Hepatic stellate cell (primary cell): ENCODE measurements at regions not wholly inside any gene's neighbourhood (a gene's known extent, or its start where the extent isn't known, plus 50 kb on each side); places are given as distances from the start of the nearest gene placed in this dataset.
"Not testable (repeated sequence)": the region's sequence is repeated elsewhere in the genome, so short reads cannot be mapped to it uniquely, and the experiment has no call there.

ENCODE experiments used
- DNase-seq: peaks from one replicate; pipeline ENCODE4 v3.0.0; 2011; ENCODE audit warnings: low spot score

GRCh38 chr6:147674099-147674498, 165.6 kb downstream of the SAMD5 start:
- no peak for DNase-seq

DNA sequence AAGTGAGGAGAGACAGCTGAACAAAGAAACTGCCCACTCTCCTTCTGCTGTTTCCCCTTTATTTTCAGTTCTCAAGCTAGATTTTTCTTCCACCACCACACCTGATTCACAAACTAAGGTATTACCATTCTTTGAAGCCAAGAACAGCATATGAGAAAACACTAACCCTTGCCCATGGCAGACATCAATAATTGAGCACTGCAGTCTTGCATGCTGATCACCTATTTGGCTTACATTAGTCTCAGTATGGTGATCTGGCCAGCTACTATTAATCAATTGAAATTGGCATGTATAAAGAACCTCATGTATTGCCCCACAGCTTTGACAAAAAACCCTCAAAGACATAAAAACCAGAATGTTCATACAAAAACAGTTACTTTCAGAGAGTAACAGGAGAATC, 166.3 kb downstream of the SAMD5 start:
- no peak for DNase-seq

DNA sequence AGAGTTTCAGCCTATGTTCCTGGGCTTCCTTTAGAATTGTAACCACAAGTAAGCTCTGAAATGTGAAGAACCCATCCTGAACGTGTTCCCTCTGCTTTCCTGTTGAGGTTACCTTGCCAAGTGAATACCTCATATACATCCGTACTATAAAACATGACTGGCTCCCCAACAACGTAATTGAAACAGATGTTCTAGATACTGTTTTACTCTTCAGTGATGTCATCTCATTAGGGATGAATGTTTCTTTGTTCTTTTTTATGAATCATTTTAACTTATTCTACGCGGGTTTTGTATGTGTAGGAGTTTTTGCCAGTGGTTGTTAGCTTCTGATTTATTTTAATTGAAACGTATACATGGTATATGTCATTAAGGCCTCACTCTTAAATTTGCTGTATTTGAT, 166.8 kb downstream of the SAMD5 start:
- DNase-seq, result no peak

GRCh38 chr6:147676495-147677199, 168.2 kb downstream of the SAMD5 start:
- DNase-seq, result no peak

GRCh38 chr6:147677647-147678046, 169.2 kb downstream of the SAMD5 start:
- DNase-seq, result no peak

- DNase-seq, result no peak
Measured at GRCh38 chr6:147678253-147678652, 169.8 kb downstream of the SAMD5 start.

DNA sequence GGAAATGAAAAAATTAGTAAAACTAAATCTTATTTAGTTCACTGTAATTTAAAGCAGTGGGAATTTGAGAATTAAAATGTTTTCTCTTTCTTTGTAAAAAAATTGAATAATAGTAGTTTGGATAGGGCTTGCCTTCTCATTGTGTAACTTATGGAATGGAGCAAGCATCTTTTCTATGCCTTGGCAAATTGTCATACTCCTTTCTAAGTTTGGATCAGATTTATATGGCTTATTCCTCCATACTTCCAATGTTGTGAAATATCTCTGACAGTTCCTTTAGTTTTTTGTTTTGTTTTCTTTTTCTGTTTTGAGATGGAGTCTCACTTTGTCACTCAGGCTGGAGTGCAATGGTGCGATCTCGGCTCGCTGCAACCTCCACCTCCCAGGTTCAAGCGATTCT, 176.4 kb downstream of the SAMD5 start:
- no peak for DNase-seq

DNA sequence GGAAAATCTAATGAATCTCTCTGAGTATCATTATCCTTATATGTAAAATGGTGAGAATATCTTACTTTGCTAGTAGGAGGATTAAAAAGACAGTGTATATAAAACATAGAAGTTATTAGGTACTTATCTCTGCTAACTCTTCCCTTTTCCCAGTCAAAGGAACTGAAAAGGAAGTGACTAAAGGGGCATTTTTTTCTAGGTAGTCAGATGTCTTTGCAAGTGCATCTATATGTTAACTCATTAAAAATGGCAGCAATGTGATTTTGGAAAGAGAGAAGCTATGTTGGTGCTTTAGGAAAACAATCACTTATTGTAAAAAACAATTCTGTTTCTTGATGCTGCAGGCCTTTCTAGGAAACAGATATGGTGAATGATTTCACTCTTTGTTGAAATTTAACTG, 180.9 kb downstream of the SAMD5 start:
- no peak for DNase-seq

DNA sequence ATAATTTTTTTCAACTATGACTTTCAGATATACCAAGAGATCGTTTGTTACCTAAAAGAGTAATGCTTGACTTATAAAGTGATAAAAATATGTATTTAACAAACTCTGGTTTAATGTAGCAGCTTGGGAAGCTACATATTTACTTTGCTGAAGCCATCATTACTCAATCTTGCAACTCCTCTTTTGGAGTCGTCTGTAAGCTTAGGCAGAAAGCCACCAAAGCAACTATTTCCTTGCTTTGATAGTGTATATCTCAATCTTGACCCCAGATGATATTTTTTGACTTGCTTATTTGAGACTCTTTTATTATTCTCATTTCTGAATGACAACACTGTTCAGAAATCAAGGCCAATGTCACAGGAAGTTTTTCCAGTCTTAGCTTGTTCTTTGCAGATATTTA, 183.0 kb downstream of the SAMD5 start:
- no peak for DNase-seq

DNA sequence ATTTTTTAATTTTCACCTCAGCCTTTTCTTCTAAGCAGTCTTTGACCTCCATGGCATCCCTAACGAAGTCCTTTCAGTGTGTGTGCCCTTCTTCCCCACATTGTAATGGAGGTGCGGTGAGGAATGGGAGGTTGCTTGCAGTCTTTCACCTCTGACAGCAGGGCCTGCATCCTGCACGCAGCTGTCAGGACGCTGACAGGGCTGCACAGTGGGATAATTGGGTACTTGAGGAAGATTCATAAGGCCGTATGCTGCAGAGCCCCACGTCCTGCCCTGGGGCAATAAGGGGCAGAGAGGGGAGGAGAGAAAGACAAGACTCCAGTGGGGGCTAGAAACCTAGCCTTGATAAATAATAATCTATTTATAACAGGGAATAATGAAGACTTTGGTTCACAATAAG, 184.7 kb downstream of the SAMD5 start:
- DNase-seq, result no peak

DNA sequence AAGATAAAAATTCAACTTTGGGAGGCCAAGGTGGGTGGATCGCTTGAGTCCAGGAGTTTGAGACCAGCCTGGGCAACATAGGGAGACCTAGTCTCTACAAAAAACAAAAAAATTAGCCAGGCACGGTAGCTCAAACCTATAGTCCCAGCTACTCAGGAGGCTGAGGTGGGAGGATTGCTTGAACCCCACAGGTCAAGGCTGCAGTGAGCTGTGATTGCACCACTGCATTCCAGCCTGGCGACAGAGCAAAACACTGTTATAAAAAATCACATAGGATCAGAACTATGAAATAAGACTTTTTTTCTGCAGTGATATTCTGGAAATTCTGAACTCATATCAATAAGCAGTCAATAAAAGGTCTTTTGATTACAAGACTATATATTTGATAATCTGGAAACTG, 186.1 kb downstream of the SAMD5 start:
- not testable (repeated sequence) for DNase-seq

GRCh38 chr6:147695819-147696218, 187.3 kb downstream of the SAMD5 start:
- DNase-seq, result no peak

GRCh38 chr6:147699140-147699539, 190.7 kb downstream of the SAMD5 start:
- DNase-seq, result no peak

DNA sequence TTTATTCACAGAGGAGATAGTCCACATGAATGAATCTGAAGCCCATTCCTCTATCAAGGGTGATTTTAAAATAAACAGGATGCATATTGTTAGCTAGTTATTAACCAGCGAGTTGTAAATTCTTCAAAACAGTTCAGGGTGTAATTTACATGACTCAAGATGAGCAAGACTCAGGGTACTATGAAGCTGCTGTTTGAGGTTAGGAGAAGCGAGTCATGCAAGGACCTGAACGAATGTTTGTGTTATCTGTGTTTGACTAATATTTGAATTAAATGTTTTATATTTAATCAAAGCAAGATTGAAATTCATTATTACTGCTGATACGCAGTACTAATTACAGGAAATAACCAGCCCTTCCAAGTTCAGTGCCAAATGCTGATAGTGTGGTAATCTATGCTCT, 191.1 kb downstream of the SAMD5 start:
- DNase-seq, result no peak

GRCh38 chr6:147700436-147701209, 192.1 kb downstream of the SAMD5 start:
- no peak for DNase-seq

DNA sequence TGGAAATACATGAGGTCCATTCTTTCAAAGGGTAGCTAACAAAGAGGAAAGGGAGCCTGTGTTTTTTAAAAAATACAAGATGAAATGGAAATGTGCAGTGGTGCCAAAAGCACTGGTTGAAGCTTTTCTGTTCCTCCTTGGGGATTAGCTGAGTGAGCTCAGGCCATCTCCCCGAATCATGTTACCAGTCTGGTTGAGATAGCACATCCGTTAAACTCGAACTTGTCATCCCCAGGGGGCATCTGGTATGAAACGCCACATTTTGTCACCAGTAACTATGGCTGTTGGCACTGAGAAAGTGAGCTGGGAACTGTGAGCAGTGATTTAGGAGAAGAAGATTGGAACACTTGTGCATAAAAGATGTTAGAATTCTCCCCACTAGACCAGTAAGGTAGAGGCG, 196.2 kb downstream of the SAMD5 start:
- DNase-seq, result no peak

GRCh38 chr6:147707524-147707923, 199.0 kb downstream of the SAMD5 start:
- no peak for DNase-seq

DNA sequence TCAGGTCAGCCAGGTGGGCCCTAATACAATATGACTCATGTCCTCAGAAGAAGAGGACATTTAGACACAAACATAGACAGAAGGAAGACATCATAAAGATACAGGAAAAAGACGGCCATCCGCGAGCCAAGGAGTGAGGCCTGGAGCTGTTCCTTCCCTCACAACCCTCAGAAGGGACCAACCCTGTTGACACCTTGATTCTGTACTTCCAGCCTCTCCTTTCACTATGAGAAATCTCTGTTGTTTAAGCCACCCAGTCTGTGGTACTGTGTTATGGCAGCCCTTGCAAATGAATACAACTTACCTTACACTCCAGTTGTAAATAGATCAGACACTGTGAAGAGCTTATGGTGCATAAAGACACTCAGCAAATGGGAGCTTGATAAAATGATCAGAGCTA, 199.7 kb downstream of the SAMD5 start:
- no peak for DNase-seq

- no peak for DNase-seq
Measured at GRCh38 chr6:147709396-147710272, 201.1 kb downstream of the SAMD5 start.

DNA sequence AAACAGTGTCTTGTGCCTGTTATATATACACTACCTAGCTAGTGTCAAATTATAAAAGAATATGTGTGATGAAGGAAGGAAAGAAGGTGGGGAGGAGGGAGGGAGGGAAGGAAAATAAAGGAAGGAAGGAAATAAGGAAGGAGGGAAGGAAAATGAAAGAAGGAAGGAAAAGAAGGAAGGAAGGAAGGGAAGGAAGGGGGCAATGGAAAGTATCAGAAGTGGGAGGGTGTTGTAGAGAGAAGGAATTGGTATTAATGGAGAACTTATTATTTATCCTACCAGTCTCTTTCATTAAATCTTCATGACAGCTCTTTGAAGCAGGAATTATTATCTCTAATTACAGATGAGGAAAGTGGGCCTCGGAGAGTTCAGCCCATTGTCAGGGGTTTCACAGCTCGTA, 202.4 kb downstream of the SAMD5 start:
- DNase-seq, result no peak

- no peak for DNase-seq
Measured at GRCh38 chr6:147711476-147711875, 203.0 kb downstream of the SAMD5 start.

- DNase-seq, result no peak
Measured at GRCh38 chr6:147712841-147713240, 204.4 kb downstream of the SAMD5 start.

GRCh38 chr6:147715035-147715434, 206.5 kb downstream of the SAMD5 start:
- no peak for DNase-seq
